Heart right ventricle (tissue), 16 donors: ENCODE measurements at regions not wholly inside any gene's neighbourhood (a gene's known extent, or its start where the extent isn't known, plus 50 kb on each side); places are given as distances from the start of the nearest gene placed in this dataset.

Experiments
- ATAC-seq, 8 donors: fragments of 200-7000 bp; cut with Tn5 transposase; one replicate each; pipeline ENCODE4 v1.9.1; 2020; ENCODE audit warnings: mild to moderate bottlenecking in 8 of 8, moderate library complexity in 8 of 8, moderate number of reproducible peaks in 1 of 8
- DNase-seq, 2 donors: peaks; one replicate each; pipeline ENCODE4 v3.0.0-alpha.2; 2020
- H3K27ac ChIP-seq, 10 donors: fragments of 200-600 bp; sonication (generic) in 2 of 10; one replicate each; pipeline versions ENCODE4 v1.5.0 to v1.8.0; 2020 to 2022; ENCODE audit warnings: mild to moderate bottlenecking in 3 of 10
- H3K27me3 ChIP-seq, 7 donors: fragments of 200-600 bp; one replicate each; pipeline ENCODE4 v1.8.0; 2021 to 2022; ENCODE audit warnings: mild to moderate bottlenecking in 2 of 7
- H3K36me3 ChIP-seq, 9 donors: fragments of 200-600 bp; sonication (generic) in 1 of 9; one replicate each; pipeline versions ENCODE4 v1.5.0 to v1.8.0; 2020 to 2022; ENCODE audit warnings: mild to moderate bottlenecking in 2 of 9
- H3K4me1 ChIP-seq, 9 donors: fragments of 200-600 bp; sonication (generic) in 1 of 9; one replicate each; pipeline versions ENCODE4 v1.5.0 to v1.8.0; 2020 to 2022; ENCODE audit warnings: mild to moderate bottlenecking in 4 of 9
- H3K4me3 ChIP-seq, 10 donors: fragments of 200-600 bp; sonication (generic) in 2 of 10; one replicate each; pipeline versions ENCODE4 v1.5.0 to v1.8.0; 2020 to 2022; ENCODE audit warnings: mild to moderate bottlenecking in 7 of 10, moderate library complexity in 2 of 10
- H3K9me3 ChIP-seq, 11 donors: fragments of 200-600 bp in 10 of 11; sonication (generic) in 2 of 11; one replicate each; pipeline versions ENCODE4 v1.5.0 to v1.8.0; 2013 to 2022; ENCODE audit warnings: mild to moderate bottlenecking in 2 of 11, control low read depth in 1 of 11, moderate library complexity in 1 of 11
- CTCF ChIP-seq, 9 donors: fragments of 200-600 bp; sonication (generic) in 2 of 9; IDR thresholded peaks; one replicate each; pipeline versions ENCODE4 v1.5.0 to v1.8.0; 2021 to 2022; ENCODE audit warnings: antibody characterized with exemption in 9 of 9, mild to moderate bottlenecking in 5 of 9, moderate library complexity in 1 of 9
- WGBS, 2 donors: extraction: QIAGEN DNeasy Blood & Tissue Kit; methylation state at CpG; one replicate each; pipeline ENCODE4 v1.1.7; 2013; ENCODE audit warnings: inconsistent platforms in 1 of 2; 5-methylcytosine and 5-hydroxymethylcytosine counted together
- intact Hi-C, 10 donors: fragments of 100-400 bp; cut with DNase I; formaldehyde crosslinking; loops; one replicate each; pipeline versions ENCODE4 v1.11.1 to v1.14.2; 2022
- donor health status: Arrhythmogenic right ventricular cardiomyopathy.
- donor health status: ischemic (EF 13 %, LVEDD 7.1; RV severe dilation, severe dysfunction).
- donor health status: healthy with polysubstance abuse.
- donor health status: DM: no; HTN: yes; CAD: no.
- donor health status: DM: no; HTN: no; CAD: no.
- donor health status: ischemic (EF 25% LVEDD 6.9; RV normal size, moderate dysfunction).
- donor health status: ischemic (EF 25% LVEDD 5.7; RV mildly dilated, moderate dysfunction).
- donor health status: healthy.
- donor health status: DM: yes; HTN: yes; CAD: no.
- donor health status: Ischemic cardiomyopathy.
- donor health status: ischemic (EF 35%, LVEDD 5.7; RV mildly dilated, moderate dysfunction).
- donor health status: nonischemic (EF 11% LVEDD 7.7; RV severe dilation, severe dysfunction).
- donor health status: DM: yes; HTN: yes; CAD: no.
- donor health status: PGD.
- donor health status: ischemic (EF 29% LVEDD 5.4; RV normal size, mild dysfunction).
- donor health status: nonischemic (EF 23%, LVEDD 6.1; RV moderate dilation, normal function).

GRCh38 chr20:24755411-24755922 is 193.6 kb upstream of the CST7 start:
- no peak for TF ChIP-seq CTCF (IDR thresholded peaks at IDR 0.05)
- 79 to 89% methylated on average over 4 of the region's 4 CpGs for WGBS, 2 donors
- no peak overlapping the region for H3K27ac ChIP-seq
- ATAC-seq (no peak), DNase-seq (no peak)
- intact Hi-C loops = no loop called here
- no peaks in the 10 kb centered on the region for H3K36me3 ChIP-seq
- H3K4me1 ChIP-seq = no peaks in the 10 kb centered on the region
- no peak overlapping the region for H3K4me3 ChIP-seq
- peaks cover 0 to 11% (median 3%) of the 10 kb centered on the region in 7 donors for H3K27me3 ChIP-seq
- H3K9me3 ChIP-seq = peaks cover 0 to 12% (median 1%) of the 10 kb centered on the region in 11 donors

- 64 to 73% methylated on average over 12 of the region's 12 CpGs for WGBS, 2 donors
- Histone ChIP-seq H3K27me3 (peaks cover 0 to 11% (median 3%) of the 10 kb centered on the region in 7 donors), H3K27ac (no peak overlapping the region), H3K9me3 (peaks cover 0 to 17% (median 2%) of the 10 kb centered on the region in 11 donors), H3K36me3 (no peaks in the 10 kb centered on the region), H3K4me3 (no peak overlapping the region), H3K4me1 (no peaks in the 10 kb centered on the region)
- DNase-seq (no peak), ATAC-seq (no peak)
- intact Hi-C loops = no loop called here
- TF ChIP-seq CTCF (IDR thresholded peaks at IDR 0.05) = no peak
These were observed 192.6 kb upstream of the CST7 start for GRCh38 chr20:24756292-24757025.

GRCh38 chr20:24761220-24762065 is 187.6 kb upstream of the CST7 start:
- Histone ChIP-seq H3K36me3 (no peaks in the 10 kb centered on the region), H3K27ac (no peak overlapping the region), H3K27me3 (peaks cover 0 to 23% (median 11%) of the 10 kb centered on the region in 7 donors), H3K9me3 (peaks cover 0 to 17% (median 2%) of the 10 kb centered on the region in 11 donors), H3K4me3 (no peak overlapping the region), H3K4me1 (no peaks in the 10 kb centered on the region)
- no peak for TF ChIP-seq CTCF (IDR thresholded peaks at IDR 0.05)
- 92 to 96% methylated on average over 7 of the region's 7 CpGs for WGBS, 2 donors
- DNase-seq = no peak
- intact Hi-C loops = no loop called here
- no peak for ATAC-seq

- 86 to 87% methylated on average over 3 of the region's 3 CpGs for WGBS, 2 donors
- DNase-seq (no peak), ATAC-seq (no peak)
- Histone ChIP-seq H3K9me3 (peaks cover 0 to 17% (median 2%) of the 10 kb centered on the region in 11 donors), H3K36me3 (no peaks in the 10 kb centered on the region), H3K27ac (no peak overlapping the region), H3K4me1 (no peaks in the 10 kb centered on the region), H3K4me3 (no peak overlapping the region), H3K27me3 (peaks cover 0 to 25% (median 12%) of the 10 kb centered on the region in 7 donors)
- no peak for TF ChIP-seq CTCF (IDR thresholded peaks at IDR 0.05)
- intact Hi-C loops = no loop called here
These were observed 186.7 kb upstream of the CST7 start for GRCh38 chr20:24762371-24762770.
